ENCODE measurements at regions not wholly inside any gene's neighbourhood (a gene's known extent, or its start where the extent isn't known, plus 50 kb on each side); places are given as distances from the start of the nearest gene placed in this dataset.

DNA sequence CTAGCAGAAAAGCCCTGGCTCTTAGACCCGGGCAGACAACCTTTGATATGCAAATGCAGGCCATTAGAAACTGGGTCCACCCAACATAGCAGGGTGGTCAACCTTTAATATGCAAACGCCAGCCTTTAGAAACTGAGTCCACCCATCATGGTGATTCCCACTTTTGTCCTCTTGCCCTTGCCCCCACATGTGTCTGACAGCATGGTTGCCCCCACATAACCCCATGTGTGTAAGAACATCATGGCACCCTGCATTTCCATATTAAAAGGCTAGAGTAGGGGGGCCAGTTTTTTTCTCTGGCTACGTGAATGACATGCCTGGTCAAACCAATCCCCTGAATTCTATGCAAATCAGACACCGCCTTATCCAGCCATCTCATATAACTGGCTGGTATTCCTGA, 273.2 kb upstream of the PRDM9 start:
- TF ChIP-seq, protein P1, sequence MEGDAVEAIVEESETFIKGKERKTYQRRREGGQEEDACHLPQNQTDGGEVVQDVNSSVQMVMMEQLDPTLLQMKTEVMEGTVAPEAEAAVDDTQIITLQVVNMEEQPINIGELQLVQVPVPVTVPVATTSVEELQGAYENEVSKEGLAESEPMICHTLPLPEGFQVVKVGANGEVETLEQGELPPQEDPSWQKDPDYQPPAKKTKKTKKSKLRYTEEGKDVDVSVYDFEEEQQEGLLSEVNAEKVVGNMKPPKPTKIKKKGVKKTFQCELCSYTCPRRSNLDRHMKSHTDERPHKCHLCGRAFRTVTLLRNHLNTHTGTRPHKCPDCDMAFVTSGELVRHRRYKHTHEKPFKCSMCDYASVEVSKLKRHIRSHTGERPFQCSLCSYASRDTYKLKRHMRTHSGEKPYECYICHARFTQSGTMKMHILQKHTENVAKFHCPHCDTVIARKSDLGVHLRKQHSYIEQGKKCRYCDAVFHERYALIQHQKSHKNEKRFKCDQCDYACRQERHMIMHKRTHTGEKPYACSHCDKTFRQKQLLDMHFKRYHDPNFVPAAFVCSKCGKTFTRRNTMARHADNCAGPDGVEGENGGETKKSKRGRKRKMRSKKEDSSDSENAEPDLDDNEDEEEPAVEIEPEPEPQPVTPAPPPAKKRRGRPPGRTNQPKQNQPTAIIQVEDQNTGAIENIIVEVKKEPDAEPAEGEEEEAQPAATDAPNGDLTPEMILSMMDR (IDR thresholded peaks at IDR 0.05): no peak
- no peak for TF ChIP-seq POLR2A (IDR thresholded peaks at IDR 0.05)

Data from testis (tissue), 2 donors.